ENCODE measurements at regions not wholly inside any gene's neighbourhood (a gene's known extent, or its start where the extent isn't known, plus 50 kb on each side); places are given as distances from the start of the nearest gene placed in this dataset.

- Mint-ChIP-seq H3K36me3 (ENCODE audit: low read depth, unreplicated experiment) (no peaks in the 10 kb centered on the region), H3K27ac (ENCODE audit: unreplicated experiment) (no peak overlapping the region), H3K4me3 (ENCODE audit: unreplicated experiment) (no peak overlapping the region), H3K4me1 (ENCODE audit: unreplicated experiment) (no peaks in the 10 kb centered on the region), H3K27me3 (ENCODE audit: unreplicated experiment) (peaks cover 2% of the 10 kb centered on the region), H3K9me3 (ENCODE audit: unreplicated experiment) (no peaks in the 10 kb centered on the region)
- DNase-seq (ENCODE audit: low spot score) = no peak
- TF ChIP-seq CTCF (IDR thresholded peaks at IDR 0.05; ENCODE audit: unreplicated experiment) = no peak
Observed at GRCh38 chr5:159463590-159464321, 133.5 kb upstream of the IL12B start.

GRCh38 chr5:159465604-159466003 lies 135.3 kb upstream of the IL12B start:
- Mint-ChIP-seq H3K4me3 (ENCODE audit: unreplicated experiment) (no peak overlapping the region), H3K9me3 (ENCODE audit: unreplicated experiment) (no peaks in the 10 kb centered on the region), H3K4me1 (ENCODE audit: unreplicated experiment) (no peaks in the 10 kb centered on the region), H3K27me3 (ENCODE audit: unreplicated experiment) (peaks cover 2% of the 10 kb centered on the region), H3K27ac (ENCODE audit: unreplicated experiment) (no peak overlapping the region), H3K36me3 (ENCODE audit: low read depth, unreplicated experiment) (no peaks in the 10 kb centered on the region)
- no peak for TF ChIP-seq CTCF (IDR thresholded peaks at IDR 0.05; ENCODE audit: unreplicated experiment)
- no peak for DNase-seq (ENCODE audit: low spot score)

GRCh38 chr5:159467666-159468065 lies 137.4 kb upstream of the IL12B start:
- TF ChIP-seq CTCF (IDR thresholded peaks at IDR 0.05; ENCODE audit: unreplicated experiment) = no peak

GRCh38 chr5:159469496-159470372 lies 139.4 kb upstream of the IL12B start:
- DNase-seq (ENCODE audit: low spot score) = no peak

More at GRCh38 chr5:159467666-159468065, 137.4 kb upstream of the IL12B start:
- no peak for DNase-seq (ENCODE audit: low spot score)
- H3K27me3 Mint-ChIP-seq (ENCODE audit: unreplicated experiment) = peaks cover 2% of the 10 kb centered on the region
- H3K9me3 Mint-ChIP-seq (ENCODE audit: unreplicated experiment) = no peaks in the 10 kb centered on the region
- H3K4me3 Mint-ChIP-seq (ENCODE audit: unreplicated experiment) = no peak overlapping the region
- no peak overlapping the region for H3K27ac Mint-ChIP-seq (ENCODE audit: unreplicated experiment)
- H3K4me1 Mint-ChIP-seq (ENCODE audit: unreplicated experiment) = no peaks in the 10 kb centered on the region
- H3K36me3 Mint-ChIP-seq (ENCODE audit: low read depth, unreplicated experiment) = no peaks in the 10 kb centered on the region

More at GRCh38 chr5:159469496-159470372, 139.4 kb upstream of the IL12B start:
- Mint-ChIP-seq H3K27ac (ENCODE audit: unreplicated experiment) (no peak overlapping the region), H3K9me3 (ENCODE audit: unreplicated experiment) (no peaks in the 10 kb centered on the region), H3K4me1 (ENCODE audit: unreplicated experiment) (peaks cover 2% of the 10 kb centered on the region), H3K4me3 (ENCODE audit: unreplicated experiment) (no peak overlapping the region), H3K36me3 (ENCODE audit: low read depth, unreplicated experiment) (no peaks in the 10 kb centered on the region), H3K27me3 (ENCODE audit: unreplicated experiment) (peaks cover 2% of the 10 kb centered on the region)
- TF ChIP-seq CTCF (IDR thresholded peaks at IDR 0.05; ENCODE audit: unreplicated experiment) = no peak
